Activated T-cell treated with anti-CD3 and anti-CD28 coated beads, Interleukin-2, amount 50 U/mL, for 4 hours (primary cell): ENCODE measurements at regions not wholly inside any gene's neighbourhood (a gene's known extent, or its start where the extent isn't known, plus 50 kb on each side); places are given as distances from the start of the nearest gene placed in this dataset.

Experiments used
- ATAC-seq, 2 donors: fragments of 200-7000 bp; cut with Tn5 transposase; one replicate each; pipeline ENCODE4 v1.10.0; 2021
- DNase-seq: peaks from one replicate; pipeline ENCODE4 v3.0.0-alpha.2; 2020
- H3K27me3 Mint-ChIP-seq: one replicate; pipeline ENCODE4 v1.8.0; 2021; ENCODE audit warnings: low read depth, mixed read lengths
- H3K36me3 Mint-ChIP-seq: one replicate; pipeline ENCODE4 v1.8.0; 2022; ENCODE audit warnings: mixed read lengths; ENCODE audit not compliant: insufficient read depth
- H3K4me1 Mint-ChIP-seq: one replicate; pipeline ENCODE4 v1.8.0; 2021; ENCODE audit warnings: low read depth, mixed read lengths
- H3K4me3 Mint-ChIP-seq: one replicate; pipeline ENCODE4 v1.8.0; 2021; ENCODE audit warnings: mild to moderate bottlenecking, moderate library complexity, mixed read lengths
- H3K9me3 Mint-ChIP-seq: one replicate; pipeline ENCODE4 v1.8.0; 2021; ENCODE audit warnings: mixed read lengths

DNA sequence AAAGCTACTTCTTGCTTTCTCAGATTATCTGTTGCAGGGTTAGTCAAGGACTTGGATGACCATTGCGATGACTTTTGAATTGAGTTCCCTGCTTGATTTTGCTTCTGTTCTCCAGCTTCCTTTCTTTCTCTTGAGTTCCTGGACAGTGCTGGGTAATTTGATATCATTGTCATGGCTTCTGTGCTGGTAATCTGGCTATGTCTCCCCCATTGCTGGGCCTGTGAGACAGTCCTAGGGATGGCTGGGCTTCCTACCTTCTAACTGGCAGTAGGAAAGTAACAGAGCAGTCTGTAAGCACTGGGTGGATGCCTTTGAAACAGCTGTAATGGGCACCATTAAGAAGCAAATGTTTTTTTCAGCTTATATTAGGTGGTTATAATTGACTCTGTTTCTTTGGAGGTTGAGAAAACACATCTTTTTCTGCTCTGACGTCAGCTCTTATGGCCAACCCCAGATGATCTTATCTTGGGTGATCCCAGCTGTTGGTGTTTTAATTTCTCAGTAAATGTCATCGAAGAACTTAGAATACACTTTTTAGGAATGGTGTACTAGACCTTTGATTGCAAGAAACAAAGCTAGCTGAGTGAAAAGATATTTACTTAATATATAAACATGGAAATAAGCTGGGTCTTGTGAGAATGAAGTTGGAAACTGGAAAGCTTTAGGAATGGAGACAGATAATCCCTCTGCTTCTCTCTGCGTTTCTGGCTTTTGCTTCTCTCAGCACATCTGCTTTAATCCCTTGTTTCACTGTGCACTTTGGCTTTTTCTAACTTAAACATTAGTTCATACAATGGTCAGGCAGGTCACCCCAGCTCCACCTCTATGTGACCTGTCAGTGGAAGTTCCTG is 195.0 kb upstream of the MAN1A1 start:
- H3K4me1 Mint-ChIP-seq, result no peaks in the 10 kb centered on the region
- no peaks in the 10 kb centered on the region for H3K9me3 Mint-ChIP-seq
- DNase-seq (no peak), ATAC-seq (no peak)
- H3K4me3 Mint-ChIP-seq, result no peak overlapping the region
- H3K36me3 Mint-ChIP-seq, result no peaks in the 10 kb centered on the region
- no peaks in the 10 kb centered on the region for H3K27me3 Mint-ChIP-seq

DNA sequence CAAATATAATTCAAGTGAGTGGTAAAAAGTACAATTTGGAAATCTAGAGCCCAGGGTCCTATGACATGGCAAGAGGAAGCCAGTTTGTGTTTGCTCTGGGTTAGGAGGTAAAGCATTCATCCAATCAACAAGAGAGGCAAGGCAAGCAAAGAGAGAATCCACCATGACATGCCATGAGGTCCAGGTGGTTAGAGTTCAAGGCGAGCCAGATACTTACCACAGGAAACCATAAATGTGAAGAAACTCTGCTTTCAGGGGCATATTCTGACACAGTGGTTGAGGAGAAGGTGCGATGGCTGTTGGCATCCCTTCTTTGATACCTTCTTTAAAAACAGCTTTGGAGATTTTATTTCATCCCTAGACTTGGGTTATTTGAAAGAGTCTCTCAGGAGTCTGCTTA is 193.8 kb upstream of the MAN1A1 start:
- no peaks in the 10 kb centered on the region for H3K36me3 Mint-ChIP-seq
- H3K27me3 Mint-ChIP-seq, result no peaks in the 10 kb centered on the region
- ATAC-seq (no peak), DNase-seq (no peak)
- H3K9me3 Mint-ChIP-seq, result no peaks in the 10 kb centered on the region
- H3K4me3 Mint-ChIP-seq, result no peak overlapping the region
- H3K4me1 Mint-ChIP-seq, result no peaks in the 10 kb centered on the region

DNA sequence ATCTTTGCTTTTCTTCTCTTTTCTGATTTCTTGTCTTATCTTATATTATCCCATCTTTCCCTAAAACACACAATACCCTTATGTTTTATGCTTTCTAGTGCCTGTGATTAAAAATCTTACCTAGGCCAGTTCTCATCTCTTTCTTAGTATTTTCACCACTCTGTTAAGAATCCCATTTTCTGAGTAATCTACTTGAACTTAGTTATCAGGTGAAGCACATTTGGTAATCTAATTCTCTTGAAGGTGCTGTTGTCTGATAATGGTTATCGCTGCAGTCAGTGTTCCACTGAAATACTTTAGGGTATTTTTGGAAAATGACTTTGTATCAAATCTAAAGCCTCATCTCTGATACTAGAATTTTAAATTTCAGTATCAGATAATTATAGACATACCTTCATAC is 192.5 kb upstream of the MAN1A1 start:
- ATAC-seq (no peak), DNase-seq (no peak)
- Mint-ChIP-seq H3K4me1 (no peaks in the 10 kb centered on the region), H3K9me3 (no peaks in the 10 kb centered on the region), H3K36me3 (no peaks in the 10 kb centered on the region), H3K4me3 (no peak overlapping the region), H3K27me3 (no peaks in the 10 kb centered on the region)

DNA sequence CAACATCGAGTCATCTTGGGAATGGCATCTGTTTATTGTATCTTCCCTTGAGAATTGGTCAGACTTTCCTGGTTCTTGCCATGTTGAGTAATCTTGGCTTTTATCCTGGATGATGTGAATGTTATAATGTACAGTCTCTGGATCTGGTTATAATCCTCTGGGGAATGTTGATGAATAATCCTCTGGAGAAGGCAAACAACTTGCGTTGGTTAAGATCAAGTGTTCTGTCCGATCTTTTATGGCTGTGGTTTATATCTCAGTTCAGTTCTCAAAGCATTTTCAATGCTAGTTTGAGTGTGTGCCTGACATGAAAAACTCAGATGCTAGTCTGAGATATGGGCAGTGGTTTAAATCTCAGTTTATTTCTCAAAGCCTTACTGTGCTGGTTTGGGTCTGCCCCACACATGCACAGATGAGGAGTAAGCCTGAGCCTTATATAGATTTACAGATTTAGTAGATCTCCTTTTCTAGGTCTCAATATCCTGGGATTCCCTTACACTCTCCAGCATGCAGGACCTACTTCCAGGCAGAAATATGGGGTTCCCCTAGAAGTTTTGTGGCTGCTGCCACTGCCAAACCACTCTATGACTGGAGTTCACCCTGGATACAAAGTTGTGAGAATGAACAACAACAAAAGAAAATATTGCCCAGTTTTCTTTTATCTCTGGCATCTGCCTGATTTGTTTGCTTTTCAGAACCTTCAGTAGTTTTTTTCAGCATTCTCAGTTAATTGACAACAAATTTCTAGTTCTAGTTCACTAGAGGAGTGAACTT is 191.8 kb upstream of the MAN1A1 start:
- DNase-seq (no peak), ATAC-seq (no peak)
- H3K4me1 Mint-ChIP-seq, result no peaks in the 10 kb centered on the region
- no peaks in the 10 kb centered on the region for H3K36me3 Mint-ChIP-seq
- H3K27me3 Mint-ChIP-seq, result no peaks in the 10 kb centered on the region
- no peaks in the 10 kb centered on the region for H3K9me3 Mint-ChIP-seq
- no peak overlapping the region for H3K4me3 Mint-ChIP-seq

DNA sequence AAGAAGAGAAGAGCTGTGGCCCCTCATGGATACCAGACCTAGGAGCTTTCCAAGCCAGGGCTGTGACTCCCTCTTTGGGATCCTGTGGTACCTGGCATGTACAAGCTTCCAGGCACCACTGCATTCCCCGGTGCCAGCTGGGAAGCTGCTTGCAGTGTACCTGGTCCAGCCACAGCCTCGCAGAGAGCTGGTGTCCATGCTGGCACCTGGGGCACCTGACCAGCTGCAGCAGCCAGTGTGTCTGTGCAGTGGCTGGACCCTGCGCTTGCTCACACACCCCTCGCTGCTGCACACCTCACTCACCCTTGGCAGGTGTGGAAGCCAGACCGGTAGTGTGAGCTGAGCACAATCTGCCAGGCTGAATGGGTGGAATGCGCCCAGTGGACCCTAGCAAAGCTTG is 190.9 kb upstream of the MAN1A1 start:
- Mint-ChIP-seq H3K4me1 (no peaks in the 10 kb centered on the region), H3K36me3 (no peaks in the 10 kb centered on the region), H3K9me3 (no peaks in the 10 kb centered on the region), H3K27me3 (no peaks in the 10 kb centered on the region), H3K4me3 (no peak overlapping the region)
- ATAC-seq, result no peak
- no peak for DNase-seq

DNA sequence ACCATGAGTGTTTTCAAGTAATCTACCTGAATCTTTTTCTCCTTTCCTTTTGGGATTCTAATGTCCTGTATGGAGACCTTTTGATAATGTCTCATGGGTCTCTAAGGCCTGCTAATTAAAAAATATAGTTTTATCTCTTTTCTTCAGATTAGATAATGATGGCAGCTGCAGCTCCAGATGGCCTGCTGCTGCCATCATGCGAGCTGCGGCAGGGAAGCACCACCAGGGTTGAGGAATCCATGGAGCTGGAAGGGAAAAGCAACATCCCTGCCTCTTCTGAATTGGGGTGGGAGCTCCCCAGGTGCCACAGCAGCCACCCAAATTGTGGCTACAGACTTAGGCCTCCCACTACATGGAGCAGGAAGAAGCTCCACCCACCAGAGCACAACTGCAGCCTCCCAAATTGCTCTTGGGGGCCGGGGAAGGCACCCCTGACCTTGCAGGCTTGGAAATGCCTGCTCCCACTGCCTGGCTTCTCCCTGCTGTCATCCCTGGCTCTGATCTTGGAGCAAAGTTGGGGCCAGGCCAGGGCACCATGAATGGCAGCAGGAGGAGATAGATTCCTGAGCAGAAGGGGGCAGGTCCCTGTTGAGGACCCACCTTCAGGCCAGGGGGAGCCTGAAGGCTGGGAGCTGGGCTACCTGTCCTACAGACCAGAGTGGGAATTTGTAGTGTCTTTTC is 189.6 kb upstream of the MAN1A1 start:
- no peaks in the 10 kb centered on the region for H3K27me3 Mint-ChIP-seq
- no peaks in the 10 kb centered on the region for H3K9me3 Mint-ChIP-seq
- H3K4me3 Mint-ChIP-seq, result no peak overlapping the region
- H3K4me1 Mint-ChIP-seq, result no peaks in the 10 kb centered on the region
- ATAC-seq (no peak), DNase-seq (no peak)
- no peaks in the 10 kb centered on the region for H3K36me3 Mint-ChIP-seq

DNA sequence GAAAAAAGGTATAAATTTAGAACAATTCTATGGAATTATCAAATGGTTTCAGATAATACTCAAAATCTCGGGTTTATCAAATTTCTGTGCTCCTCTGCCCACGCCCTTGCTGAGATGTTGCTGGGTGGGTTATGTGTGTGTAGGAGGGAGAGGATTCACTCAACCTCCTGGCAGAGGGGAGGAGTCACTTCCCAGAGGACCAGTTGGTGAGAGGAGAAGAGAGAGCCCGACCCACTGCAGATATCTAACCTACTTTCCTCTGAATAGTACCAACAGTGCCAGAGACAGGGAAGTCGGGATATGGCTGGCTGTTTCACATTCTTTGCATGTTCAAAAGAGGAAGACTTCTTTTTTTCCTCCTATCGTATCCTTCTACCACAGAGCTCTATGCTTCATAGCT is 187.1 kb upstream of the MAN1A1 start:
- ATAC-seq, result no peak
- DNase-seq, result no peak
- Mint-ChIP-seq H3K4me1 (peaks cover 9% of the 10 kb centered on the region), H3K4me3 (no peak overlapping the region), H3K36me3 (no peaks in the 10 kb centered on the region), H3K27me3 (peaks cover 2% of the 10 kb centered on the region), H3K9me3 (no peaks in the 10 kb centered on the region)

DNA sequence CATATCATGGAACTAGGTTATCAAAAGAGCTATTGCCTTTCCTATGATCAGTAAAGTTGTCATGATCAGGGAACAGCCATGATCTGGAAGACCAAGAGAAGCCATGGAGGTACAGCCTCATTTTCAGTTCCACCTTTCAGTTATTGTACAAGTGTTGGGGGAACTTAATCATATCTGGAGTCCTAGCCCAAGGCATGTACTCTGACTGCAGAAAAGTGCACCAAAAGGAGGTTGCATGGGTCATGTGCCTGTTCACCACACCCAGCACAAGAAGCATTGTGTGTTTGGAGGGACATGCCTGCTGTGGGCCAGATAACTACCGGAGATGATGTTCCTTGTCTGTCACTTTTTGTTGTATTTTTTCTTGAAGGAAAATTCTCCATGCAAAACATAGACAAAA is 185.8 kb upstream of the MAN1A1 start:
- ATAC-seq (no peak), DNase-seq (no peak)
- peaks cover 2% of the 10 kb centered on the region for H3K27me3 Mint-ChIP-seq
- H3K4me1 Mint-ChIP-seq, result peaks cover 9% of the 10 kb centered on the region
- no peaks in the 10 kb centered on the region for H3K9me3 Mint-ChIP-seq
- no peak overlapping the region for H3K4me3 Mint-ChIP-seq
- H3K36me3 Mint-ChIP-seq, result no peaks in the 10 kb centered on the region

DNA sequence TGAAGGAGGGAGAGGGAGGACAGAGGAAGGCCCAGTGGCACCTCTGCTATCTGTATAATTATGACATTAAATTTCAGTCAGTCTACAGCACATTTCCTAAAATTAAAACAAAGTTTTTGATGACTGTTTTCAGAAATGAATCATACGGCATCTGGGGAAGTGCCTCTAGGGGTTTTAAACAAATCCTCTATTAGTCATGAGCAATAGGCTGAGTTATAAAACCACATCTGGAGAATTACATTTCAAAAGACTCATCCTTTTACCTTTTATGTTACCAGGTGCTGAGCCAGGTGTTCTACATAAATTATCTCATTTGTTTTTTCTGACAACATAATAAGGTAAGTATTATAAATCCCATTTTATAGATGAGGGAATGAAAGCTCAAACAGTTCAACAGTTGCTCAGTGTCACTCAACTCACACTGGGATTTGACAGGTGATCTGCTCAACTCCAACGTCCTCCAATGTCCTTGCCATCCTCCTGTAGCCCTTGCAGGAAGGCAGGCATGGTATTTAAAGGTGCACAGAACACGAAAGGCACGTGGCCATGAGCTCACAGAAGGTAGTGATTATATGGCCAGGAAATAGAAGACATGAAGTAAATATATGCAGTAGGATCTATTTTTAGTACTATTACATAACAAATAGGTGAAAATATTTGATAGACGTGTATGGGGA is 184.2 kb upstream of the MAN1A1 start:
- H3K27me3 Mint-ChIP-seq, result peaks cover 4% of the 10 kb centered on the region
- H3K4me1 Mint-ChIP-seq, result peaks cover 9% of the 10 kb centered on the region
- peak; percentile 86 to 88 for ATAC-seq
- DNase-seq, result no peak
- H3K4me3 Mint-ChIP-seq, result no peak overlapping the region
- H3K36me3 Mint-ChIP-seq, result no peaks in the 10 kb centered on the region
- H3K9me3 Mint-ChIP-seq, result no peaks in the 10 kb centered on the region

DNA sequence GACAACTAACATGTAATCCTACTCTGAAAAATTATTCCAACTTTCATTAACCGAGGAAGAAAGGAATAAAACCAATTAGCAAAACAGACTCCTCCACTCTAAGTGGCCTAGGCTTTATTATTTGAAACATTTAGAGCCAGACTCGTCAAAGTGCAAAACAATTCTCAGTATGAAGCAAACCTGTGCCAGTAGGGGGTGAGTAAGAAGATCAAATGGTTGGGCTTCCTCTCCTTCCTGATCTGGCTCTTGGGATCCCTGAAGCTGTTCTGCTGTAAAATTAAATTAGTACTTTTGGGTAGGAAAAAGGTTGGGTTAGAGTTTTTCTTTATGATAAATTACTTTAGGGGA is 177.6 kb upstream of the MAN1A1 start:
- no peaks in the 10 kb centered on the region for H3K4me1 Mint-ChIP-seq
- H3K9me3 Mint-ChIP-seq, result no peaks in the 10 kb centered on the region
- ATAC-seq (no peak), DNase-seq (no peak)
- H3K4me3 Mint-ChIP-seq, result no peak overlapping the region
- H3K36me3 Mint-ChIP-seq, result no peaks in the 10 kb centered on the region
- peaks cover 5% of the 10 kb centered on the region for H3K27me3 Mint-ChIP-seq

DNA sequence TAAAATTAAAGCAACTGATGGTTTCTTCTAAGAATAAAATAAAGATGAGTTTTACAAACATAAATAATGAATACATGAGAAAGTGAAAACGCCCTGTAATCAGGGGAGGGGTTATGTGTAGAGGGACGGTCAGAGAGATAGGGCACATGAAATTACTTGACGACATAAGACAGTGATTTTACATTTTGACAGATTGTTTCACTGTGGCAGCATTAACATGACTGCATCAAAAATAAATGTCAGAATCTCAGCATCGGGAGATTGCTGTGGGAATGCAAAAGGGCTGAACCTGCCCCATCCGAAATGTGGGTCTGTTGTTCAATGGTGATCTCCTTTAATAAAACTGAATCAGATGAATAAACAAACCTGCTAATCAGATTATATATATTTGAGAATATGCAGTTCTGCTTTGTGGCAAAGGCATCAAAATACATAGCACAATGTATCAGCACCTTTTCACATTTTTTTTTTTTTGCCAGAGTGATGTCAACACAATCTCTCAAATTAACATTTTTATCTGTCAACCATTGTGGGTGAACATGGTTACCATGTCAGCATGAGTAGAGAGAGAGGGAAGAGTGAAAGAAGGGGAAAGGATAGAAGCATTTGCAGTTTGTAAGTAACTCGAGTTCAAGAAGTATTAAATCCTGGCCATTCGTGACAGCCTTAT is 177.1 kb upstream of the MAN1A1 start:
- no peak for DNase-seq
- H3K4me1 Mint-ChIP-seq, result no peaks in the 10 kb centered on the region
- H3K27me3 Mint-ChIP-seq, result peaks cover 5% of the 10 kb centered on the region
- H3K9me3 Mint-ChIP-seq, result no peaks in the 10 kb centered on the region
- no peak overlapping the region for H3K4me3 Mint-ChIP-seq
- ATAC-seq, result no peak
- no peaks in the 10 kb centered on the region for H3K36me3 Mint-ChIP-seq

DNA sequence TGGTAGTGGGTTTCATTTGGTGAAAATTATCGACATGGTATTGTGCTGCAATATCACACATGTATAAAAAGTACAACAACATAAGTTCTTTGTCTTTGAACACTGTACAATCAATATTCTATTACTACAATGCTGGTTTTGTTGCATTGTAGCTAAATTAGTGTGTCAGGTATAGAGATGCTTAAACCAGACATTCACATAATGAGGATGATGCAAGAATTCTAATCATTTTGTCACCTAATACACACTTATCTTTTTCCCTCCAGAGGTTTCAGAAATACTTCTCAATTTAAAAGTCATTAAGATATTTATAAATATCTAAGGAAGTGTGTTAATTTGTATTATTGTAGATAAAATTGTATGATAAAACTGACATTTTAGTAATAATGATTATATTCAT is 174.8 kb upstream of the MAN1A1 start:
- ATAC-seq, result no peak
- Mint-ChIP-seq H3K27me3 (peaks cover 5% of the 10 kb centered on the region), H3K4me1 (no peaks in the 10 kb centered on the region), H3K36me3 (no peaks in the 10 kb centered on the region), H3K4me3 (no peak overlapping the region), H3K9me3 (no peaks in the 10 kb centered on the region)
- no peak for DNase-seq

DNA sequence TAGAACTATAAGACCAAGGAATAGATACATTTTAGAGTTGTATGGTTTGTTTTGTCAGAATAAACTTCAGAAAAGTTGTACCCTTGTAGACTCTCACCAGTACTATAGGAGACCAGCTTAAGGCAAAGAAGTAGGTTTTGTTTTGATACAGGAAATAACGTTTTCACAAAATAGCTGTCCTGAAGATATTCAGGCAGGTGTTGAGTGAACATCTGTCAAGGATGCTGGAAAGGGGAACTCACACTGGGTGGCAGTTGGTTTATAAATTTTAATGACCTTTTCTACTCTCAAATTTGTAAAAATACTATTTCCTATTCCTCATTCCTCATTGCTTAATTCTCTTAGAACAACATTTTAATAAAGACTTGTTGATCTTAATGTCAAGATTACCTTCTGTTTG is 174.0 kb upstream of the MAN1A1 start:
- Mint-ChIP-seq H3K4me1 (no peaks in the 10 kb centered on the region), H3K9me3 (no peaks in the 10 kb centered on the region), H3K36me3 (no peaks in the 10 kb centered on the region), H3K27me3 (peaks cover 2% of the 10 kb centered on the region), H3K4me3 (no peak overlapping the region)
- DNase-seq (no peak), ATAC-seq (no peak)

DNA sequence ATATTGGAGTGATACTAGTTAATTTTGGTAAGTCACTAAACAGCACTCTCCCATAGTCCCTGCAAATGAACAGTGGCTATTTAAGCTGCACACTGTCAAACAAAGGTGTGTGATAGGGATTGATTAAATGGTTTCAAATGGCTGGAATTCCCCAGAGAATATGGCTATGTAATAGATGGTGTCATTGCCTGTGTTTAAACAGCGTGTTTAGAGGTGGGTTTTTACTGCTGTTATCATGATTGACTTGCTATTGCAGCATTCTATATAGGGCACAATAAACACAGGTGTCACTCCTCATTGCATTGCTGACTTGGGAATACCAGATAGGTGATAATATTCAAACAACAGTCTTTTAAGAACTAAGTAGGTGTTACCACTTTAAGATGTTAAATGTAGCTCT is 171.7 kb upstream of the MAN1A1 start:
- Mint-ChIP-seq H3K9me3 (no peaks in the 10 kb centered on the region), H3K27me3 (no peaks in the 10 kb centered on the region)

More for the DNA sequence above, 171.7 kb upstream of the MAN1A1 start:
- DNase-seq (no peak), ATAC-seq (no peak)
- Mint-ChIP-seq H3K4me1 (no peaks in the 10 kb centered on the region), H3K36me3 (no peaks in the 10 kb centered on the region), H3K4me3 (no peak overlapping the region)
